ENCODE measurements at regions not wholly inside any gene's neighbourhood (a gene's known extent, or its start where the extent isn't known, plus 50 kb on each side); places are given as distances from the start of the nearest gene placed in this dataset.

DNA sequence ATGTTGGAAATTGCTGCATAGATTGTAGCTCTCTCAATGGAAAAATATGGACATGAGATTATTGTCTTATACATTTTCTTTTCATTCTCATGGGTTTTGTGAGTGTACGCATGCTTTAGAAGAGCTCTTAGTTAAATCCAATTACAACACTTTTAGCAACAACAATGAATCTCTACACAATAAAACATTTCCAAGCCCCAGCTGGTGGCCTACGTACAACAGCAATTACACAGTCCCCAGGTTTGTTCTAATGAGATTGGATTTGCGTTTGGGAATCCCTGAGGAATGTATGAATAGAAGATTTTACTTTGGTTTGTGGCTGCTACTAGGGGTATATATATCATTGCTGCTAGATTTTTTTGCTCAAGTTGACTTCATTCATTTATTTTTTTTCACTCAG lies 98.6 kb downstream of the FHDC1 start:
- H3K27ac ChIP-seq: no peak overlapping the region
- WGBS, 4 donors: 62 to 83% (median 67%) methylated on average over 3 of the region's 3 CpGs
- no peaks in the 10 kb centered on the region for H3K4me1 ChIP-seq (replicated peaks in 1 of 2)
- no peaks in the 10 kb centered on the region for H3K27me3 ChIP-seq
- H3K4me3 ChIP-seq: no peak overlapping the region
- no peaks in the 10 kb centered on the region for H3K36me3 ChIP-seq (replicated peaks in 1 of 2)
- no peak for DNase-seq
- H3K9me3 ChIP-seq (replicated peaks in 1 of 3): no peaks in the 10 kb centered on the region
- TF ChIP-seq, protein P1, sequence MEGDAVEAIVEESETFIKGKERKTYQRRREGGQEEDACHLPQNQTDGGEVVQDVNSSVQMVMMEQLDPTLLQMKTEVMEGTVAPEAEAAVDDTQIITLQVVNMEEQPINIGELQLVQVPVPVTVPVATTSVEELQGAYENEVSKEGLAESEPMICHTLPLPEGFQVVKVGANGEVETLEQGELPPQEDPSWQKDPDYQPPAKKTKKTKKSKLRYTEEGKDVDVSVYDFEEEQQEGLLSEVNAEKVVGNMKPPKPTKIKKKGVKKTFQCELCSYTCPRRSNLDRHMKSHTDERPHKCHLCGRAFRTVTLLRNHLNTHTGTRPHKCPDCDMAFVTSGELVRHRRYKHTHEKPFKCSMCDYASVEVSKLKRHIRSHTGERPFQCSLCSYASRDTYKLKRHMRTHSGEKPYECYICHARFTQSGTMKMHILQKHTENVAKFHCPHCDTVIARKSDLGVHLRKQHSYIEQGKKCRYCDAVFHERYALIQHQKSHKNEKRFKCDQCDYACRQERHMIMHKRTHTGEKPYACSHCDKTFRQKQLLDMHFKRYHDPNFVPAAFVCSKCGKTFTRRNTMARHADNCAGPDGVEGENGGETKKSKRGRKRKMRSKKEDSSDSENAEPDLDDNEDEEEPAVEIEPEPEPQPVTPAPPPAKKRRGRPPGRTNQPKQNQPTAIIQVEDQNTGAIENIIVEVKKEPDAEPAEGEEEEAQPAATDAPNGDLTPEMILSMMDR (IDR thresholded peaks at IDR 0.05): no peak
- TF ChIP-seq POLR2A (IDR thresholded peaks at IDR 0.05): no peak
- intact Hi-C loops (cut with DNase I): no loop called here

DNA sequence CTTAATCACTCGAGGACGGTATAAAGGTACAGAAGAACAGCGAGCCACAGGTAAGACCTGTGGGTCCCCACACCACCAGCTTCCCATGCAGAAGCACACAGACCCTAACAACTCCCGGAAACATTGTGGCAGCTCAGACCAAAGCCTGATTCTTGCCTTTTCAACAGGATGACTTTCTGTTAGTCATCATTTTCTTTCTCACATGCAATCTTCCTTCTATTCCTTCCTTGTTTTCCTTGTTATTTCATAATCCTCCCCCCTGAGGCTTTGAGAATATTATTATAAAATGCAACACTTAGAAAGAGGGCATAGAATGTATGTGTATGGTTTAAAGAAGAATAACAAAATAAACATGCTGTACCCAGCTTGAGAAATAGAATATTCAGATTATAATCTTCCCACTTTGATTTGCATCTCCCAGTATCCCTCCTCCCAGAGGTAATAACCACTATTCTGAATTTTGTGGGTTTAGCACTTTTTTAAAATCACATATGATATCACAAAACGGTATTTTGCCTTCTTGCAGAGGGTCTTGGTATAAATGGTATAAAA lies 100.9 kb downstream of the FHDC1 start:
- H3K4me3 ChIP-seq: no peak overlapping the region
- DNase-seq: no peak
- H3K9me3 ChIP-seq (replicated peaks in 1 of 3): no peaks in the 10 kb centered on the region
- no peaks in the 10 kb centered on the region for H3K4me1 ChIP-seq (replicated peaks in 1 of 2)
- no peak overlapping the region for H3K27ac ChIP-seq
- intact Hi-C loops (cut with DNase I): no loop called here
- H3K36me3 ChIP-seq (replicated peaks in 1 of 2): no peaks in the 10 kb centered on the region
- 70 to 79% (median 71%) methylated on average over 5 of the region's 5 CpGs for WGBS, 4 donors
- TF ChIP-seq, protein P1 (IDR thresholded peaks at IDR 0.05): no peak
- no peak for TF ChIP-seq POLR2A (IDR thresholded peaks at IDR 0.05)
- H3K27me3 ChIP-seq: no peaks in the 10 kb centered on the region

DNA sequence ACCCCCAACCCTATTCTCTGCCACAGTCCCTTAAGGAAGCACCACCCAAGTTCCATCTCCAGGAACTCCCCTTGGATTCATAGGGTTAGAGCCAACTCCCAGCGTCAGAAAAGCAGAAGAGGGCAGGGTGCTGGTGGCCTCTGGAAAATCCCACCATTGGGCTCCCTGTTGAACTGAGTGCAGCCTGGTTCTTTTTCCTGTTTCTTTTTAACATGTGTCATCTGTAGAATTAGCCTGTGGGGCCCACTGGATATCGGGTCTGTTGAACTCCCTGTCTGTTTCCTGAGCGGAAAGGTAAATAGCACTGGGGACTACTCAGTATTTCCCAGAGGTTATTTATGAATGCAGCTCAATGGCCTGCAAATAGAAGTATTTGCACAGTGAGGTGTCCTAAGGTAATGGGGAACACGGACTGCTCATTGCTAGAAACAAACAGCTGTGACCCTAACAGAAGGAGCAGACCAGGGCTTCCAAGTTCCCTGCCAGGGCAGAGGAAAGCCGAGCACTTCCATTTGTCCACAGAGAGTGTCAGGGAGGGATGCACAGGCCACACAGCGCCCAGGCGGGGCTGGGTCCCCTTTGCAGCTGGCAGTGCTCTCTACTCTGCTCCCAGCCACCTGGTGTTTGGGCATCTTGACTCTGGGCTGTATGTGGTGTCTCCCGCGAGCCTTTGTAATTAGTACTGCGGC lies 102.6 kb downstream of the FHDC1 start:
- no peaks in the 10 kb centered on the region for H3K9me3 ChIP-seq (replicated peaks in 1 of 3)
- DNase-seq: no peak
- no peaks in the 10 kb centered on the region for H3K36me3 ChIP-seq (replicated peaks in 1 of 2)
- TF ChIP-seq, protein P1 (IDR thresholded peaks at IDR 0.05): no peak
- no peak for TF ChIP-seq POLR2A (IDR thresholded peaks at IDR 0.05)
- H3K4me1 ChIP-seq (replicated peaks in 1 of 2): no peaks in the 10 kb centered on the region
- no peaks in the 10 kb centered on the region for H3K27me3 ChIP-seq
- intact Hi-C loops (cut with DNase I): no loop called here
- H3K4me3 ChIP-seq: no peak overlapping the region
- 48 to 65% (median 55%) methylated on average over 5 to 10 of the region's 10 CpGs for WGBS, 4 donors
- H3K27ac ChIP-seq: no peak overlapping the region

DNA sequence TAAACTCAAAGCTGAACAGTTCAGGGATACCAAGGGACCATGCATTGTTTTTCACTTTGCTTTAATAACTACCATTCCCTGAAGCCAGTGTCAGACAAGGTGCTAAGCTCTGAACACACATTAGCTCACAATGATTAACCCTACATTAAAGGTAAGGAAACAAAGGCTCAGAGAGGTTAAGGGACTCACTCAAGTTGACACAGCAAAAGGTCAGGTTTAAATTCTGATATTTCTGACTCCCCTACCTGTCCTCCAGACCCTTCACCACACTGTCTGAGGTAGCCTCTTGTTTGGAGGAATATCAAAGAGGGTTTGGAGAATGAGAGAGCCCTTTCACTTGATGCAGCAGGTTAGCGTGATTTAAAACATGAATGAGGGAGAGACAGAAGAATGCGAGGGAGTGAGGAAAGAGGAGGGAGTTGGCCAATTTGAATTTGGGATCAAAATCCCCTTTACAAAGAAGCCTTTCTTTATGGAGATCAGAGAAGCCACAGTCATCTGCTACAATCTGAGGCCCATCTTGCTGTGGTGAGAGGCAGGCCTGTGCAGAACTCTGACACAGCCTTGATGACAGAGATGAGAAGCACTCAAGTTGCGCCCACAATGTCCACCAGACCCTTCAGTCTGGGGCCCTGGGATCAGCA lies 103.5 kb downstream of the FHDC1 start:
- H3K4me1 ChIP-seq (replicated peaks in 1 of 2): no peaks in the 10 kb centered on the region
- no peak overlapping the region for H3K27ac ChIP-seq
- no peak for TF ChIP-seq POLR2A (IDR thresholded peaks at IDR 0.05)
- TF ChIP-seq, protein P1 (IDR thresholded peaks at IDR 0.05): no peak
- H3K9me3 ChIP-seq (replicated peaks in 1 of 3): no peaks in the 10 kb centered on the region
- no peak overlapping the region for H3K4me3 ChIP-seq
- DNase-seq: no peak
- no peaks in the 10 kb centered on the region for H3K27me3 ChIP-seq
- WGBS, 4 donors: 85 to 88% (median 87%) methylated on average over 3 of the region's 3 CpGs
- intact Hi-C loops (cut with DNase I): no loop called here
- no peaks in the 10 kb centered on the region for H3K36me3 ChIP-seq (replicated peaks in 1 of 2)

Measured in adrenal gland (tissue), 9 donors.